GM12872 (cell line): ENCODE measurements at regions not wholly inside any gene's neighbourhood (a gene's known extent, or its start where the extent isn't known, plus 50 kb on each side); places are given as distances from the start of the nearest gene placed in this dataset.

Experiments
- CTCF ChIP-seq: IDR thresholded peaks from 3 replicates; pipeline ENCODE4 v1.5.1; 2011; ENCODE audit warnings: low read depth, mild to moderate bottlenecking, low read length, moderate library complexity; ENCODE audit not compliant: insufficient read depth

DNA sequence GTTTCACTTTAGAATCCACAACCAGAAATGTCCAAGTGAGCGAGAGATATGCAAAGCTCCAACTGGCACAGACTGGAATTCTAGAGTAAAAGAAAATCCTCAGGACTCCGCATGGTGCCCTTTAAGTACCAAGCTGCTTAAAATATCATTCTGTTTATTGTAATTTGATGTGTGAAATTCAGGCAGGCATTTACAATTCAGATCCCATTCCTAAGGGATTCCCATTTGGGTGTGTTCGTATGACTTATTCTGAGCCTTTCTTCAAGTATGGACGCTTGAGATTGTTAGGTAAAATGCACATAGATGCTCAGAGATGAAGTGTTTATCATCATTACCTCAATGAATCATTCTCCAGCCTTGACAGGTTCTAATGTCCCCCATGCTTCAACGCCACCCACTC lies 99.3 kb upstream of the EEF1E1 start:
- TF ChIP-seq CTCF: no peak

GRCh38 chr6:8200255-8200654 lies 97.9 kb upstream of the EEF1E1 start:
- no peak for TF ChIP-seq CTCF

GRCh38 chr6:8195714-8196102 lies 93.4 kb upstream of the EEF1E1 start:
- TF ChIP-seq CTCF: no peak

DNA sequence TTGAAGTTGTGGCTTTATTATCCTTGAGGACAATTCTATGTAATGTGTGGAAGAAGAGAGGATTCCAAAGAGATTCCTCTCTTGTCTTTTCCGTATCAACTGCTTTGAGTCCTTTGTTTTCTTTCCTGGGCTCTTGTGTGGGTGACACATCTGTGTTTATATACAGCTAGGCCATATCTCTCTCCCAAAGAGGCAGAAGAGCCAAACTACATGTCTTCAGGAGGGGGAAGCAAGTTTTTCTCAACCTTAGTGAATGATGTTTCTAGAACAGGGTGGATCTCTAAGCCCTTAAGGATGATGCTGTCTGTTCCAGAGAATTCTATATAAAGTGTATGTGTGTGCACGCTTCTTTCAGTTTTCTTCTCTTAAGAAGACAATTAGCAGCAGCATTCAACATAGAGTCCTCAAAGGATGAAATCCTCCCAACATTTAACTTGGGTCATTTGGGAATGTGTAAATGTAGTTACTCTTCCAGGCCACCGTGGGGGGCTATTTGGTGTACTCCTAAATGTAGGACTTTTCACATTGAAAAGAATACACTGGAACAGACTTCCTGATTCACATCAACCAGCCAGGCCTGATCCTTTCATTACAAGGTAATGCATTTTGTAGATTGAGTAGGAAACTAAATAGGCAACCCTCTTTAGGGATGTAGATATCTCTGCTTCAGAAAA lies 92.8 kb upstream of the EEF1E1 start:
- peak; percentile 41; the same call in 1 of the 3 replicates for TF ChIP-seq CTCF

DNA sequence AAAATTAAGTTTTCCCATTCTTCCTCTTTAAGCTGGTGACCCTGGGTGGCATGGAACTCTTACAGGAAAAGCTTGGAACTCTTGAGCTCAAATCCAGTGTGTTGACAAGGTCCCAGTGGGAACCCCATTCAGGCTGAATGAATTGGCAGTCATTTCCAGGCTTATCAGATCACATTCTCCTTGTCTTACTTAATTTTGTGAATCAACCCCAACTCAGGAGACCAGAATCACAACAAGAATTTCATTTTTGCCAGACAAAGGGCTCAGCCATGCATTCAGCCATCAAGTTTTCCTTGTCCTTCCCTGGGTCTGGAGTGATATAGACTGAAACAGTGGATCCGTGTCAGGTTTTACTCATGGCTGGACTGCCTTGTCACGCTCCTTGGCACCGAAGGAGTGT lies 92.1 kb upstream of the EEF1E1 start:
- TF ChIP-seq CTCF: no peak

DNA sequence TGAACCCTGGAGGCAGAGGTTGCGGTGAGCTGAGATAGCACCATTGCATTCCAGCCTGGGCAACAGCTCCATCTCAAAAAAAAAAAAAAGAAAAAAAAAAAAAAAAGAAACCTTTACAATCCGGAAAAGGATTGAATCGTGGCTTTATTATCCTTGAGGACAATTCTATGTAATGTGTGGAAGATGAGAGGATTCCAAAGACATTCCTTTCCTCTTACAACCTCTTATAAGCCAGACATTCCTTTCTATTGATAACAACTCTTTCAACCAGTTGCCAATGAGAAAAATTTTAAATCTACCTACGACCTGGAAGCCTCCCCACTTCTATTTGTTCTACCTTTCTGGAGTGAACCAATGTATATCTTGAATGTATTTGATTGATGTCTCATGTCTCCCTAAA lies 91.2 kb upstream of the EEF1E1 start:
- TF ChIP-seq CTCF: no peak

DNA sequence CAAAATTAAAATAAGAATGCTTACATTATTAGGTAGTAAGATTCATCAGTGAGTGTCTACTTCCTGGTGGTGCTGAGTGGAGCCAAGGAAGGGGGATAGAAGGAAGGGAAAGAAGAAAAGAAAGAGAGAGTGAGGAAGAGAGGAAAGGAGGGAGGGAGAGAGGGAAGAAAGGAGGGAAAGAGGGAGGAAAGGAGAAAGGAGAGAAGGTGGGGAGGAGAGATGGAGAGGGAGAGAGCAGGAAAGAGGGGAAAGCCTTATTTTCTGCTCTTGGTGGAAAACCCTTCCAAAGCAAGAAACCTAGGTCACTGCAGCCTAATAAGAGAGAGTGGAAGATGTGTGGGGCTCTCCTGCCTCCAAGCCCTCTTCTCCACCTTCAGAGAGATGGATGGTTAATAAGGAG lies 90.2 kb upstream of the EEF1E1 start:
- TF ChIP-seq CTCF: no peak
